Uterus (tissue), 3 donors: ENCODE measurements at regions not wholly inside any gene's neighbourhood (a gene's known extent, or its start where the extent isn't known, plus 50 kb on each side); places are given as distances from the start of the nearest gene placed in this dataset.

Experiments
- DNase-seq, 2 donors: peaks; one replicate each; pipeline ENCODE4 v3.0.0-alpha.2; 2019 to 2020
- H3K27ac ChIP-seq, 2 donors: fragments of 200-600 bp; sonication (generic); 1 replicate in 1 of 2; 2 replicates in 1 of 2; pipeline ENCODE4 v1.5.1; 2016 to 2018
- H3K27me3 ChIP-seq, 2 donors: fragments of 200-600 bp; sonication (generic); one replicate each; pipeline ENCODE4 v1.5.1; 2018 to 2019; ENCODE audit warnings: control low read depth in 1 of 2
- H3K36me3 ChIP-seq, 2 donors: fragments of 200-600 bp; sonication (generic); one replicate each; pipeline ENCODE4 v1.5.1; 2019; ENCODE audit warnings: control low read depth in 1 of 2
- H3K4me1 ChIP-seq, 2 donors: fragments of 200-600 bp; sonication (generic); one replicate each; pipeline ENCODE4 v1.5.1; 2018 to 2019; ENCODE audit warnings: control low read depth in 1 of 2
- H3K4me3 ChIP-seq, 2 donors: fragments of 200-600 bp; sonication (generic); 1 replicate in 1 of 2; 2 replicates in 1 of 2; pipeline ENCODE4 v1.5.1; 2018 to 2019; ENCODE audit warnings: mild to moderate bottlenecking in 1 of 2
- H3K9me3 ChIP-seq, 2 donors: fragments of 200-600 bp; sonication (generic); one replicate each; pipeline ENCODE4 v1.5.1; 2019; ENCODE audit warnings: control low read depth in 1 of 2
- POLR2A ChIP-seq, 2 donors: fragments of 450-650 bp; IDR thresholded peaks; one replicate each; pipeline ENCODE4 v1.6.1; 2016; ENCODE audit warnings: antibody characterized with exemption in 2 of 2, mild to moderate bottlenecking in 1 of 2, moderate library complexity in 1 of 2
- intact Hi-C: fragments of 100-400 bp; cut with DNase I; formaldehyde crosslinking; loops from one replicate; pipeline ENCODE4 v1.15.1; 2023; ENCODE audit warnings: low total_unique reads
- TF ChIP-seq, protein P1 (sequence below), 4 experiments: fragments of 200-600 bp in 2 of 4; fragments of 450-650 bp in 2 of 4; sonication (generic) in 2 of 4; IDR thresholded peaks; one replicate each; pipeline ENCODE4 v1.5.1; 2016 to 2019; ENCODE audit warnings: antibody characterized with exemption in 4 of 4, mild to moderate bottlenecking in 2 of 4, moderate library complexity in 1 of 4
- donor health status: DM: yes; HTN: yes; CAD: no.

- no peak for TF ChIP-seq POLR2A (IDR thresholded peaks at IDR 0.05)
- TF ChIP-seq, protein P1, sequence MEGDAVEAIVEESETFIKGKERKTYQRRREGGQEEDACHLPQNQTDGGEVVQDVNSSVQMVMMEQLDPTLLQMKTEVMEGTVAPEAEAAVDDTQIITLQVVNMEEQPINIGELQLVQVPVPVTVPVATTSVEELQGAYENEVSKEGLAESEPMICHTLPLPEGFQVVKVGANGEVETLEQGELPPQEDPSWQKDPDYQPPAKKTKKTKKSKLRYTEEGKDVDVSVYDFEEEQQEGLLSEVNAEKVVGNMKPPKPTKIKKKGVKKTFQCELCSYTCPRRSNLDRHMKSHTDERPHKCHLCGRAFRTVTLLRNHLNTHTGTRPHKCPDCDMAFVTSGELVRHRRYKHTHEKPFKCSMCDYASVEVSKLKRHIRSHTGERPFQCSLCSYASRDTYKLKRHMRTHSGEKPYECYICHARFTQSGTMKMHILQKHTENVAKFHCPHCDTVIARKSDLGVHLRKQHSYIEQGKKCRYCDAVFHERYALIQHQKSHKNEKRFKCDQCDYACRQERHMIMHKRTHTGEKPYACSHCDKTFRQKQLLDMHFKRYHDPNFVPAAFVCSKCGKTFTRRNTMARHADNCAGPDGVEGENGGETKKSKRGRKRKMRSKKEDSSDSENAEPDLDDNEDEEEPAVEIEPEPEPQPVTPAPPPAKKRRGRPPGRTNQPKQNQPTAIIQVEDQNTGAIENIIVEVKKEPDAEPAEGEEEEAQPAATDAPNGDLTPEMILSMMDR (IDR thresholded peaks at IDR 0.05) = no peak
- Histone ChIP-seq H3K4me3 (no peak overlapping the region), H3K27ac (no peak overlapping the region), H3K9me3 (no peaks in the 10 kb centered on the region), H3K27me3 (no peaks in the 10 kb centered on the region), H3K36me3 (no peaks in the 10 kb centered on the region), H3K4me1 (no peaks in the 10 kb centered on the region)
- intact Hi-C loops = no loop called here
- DNase-seq = no peak
Measured at GRCh38 chr12:98194591-98194990, 320.8 kb upstream of the TMPO start.

DNA sequence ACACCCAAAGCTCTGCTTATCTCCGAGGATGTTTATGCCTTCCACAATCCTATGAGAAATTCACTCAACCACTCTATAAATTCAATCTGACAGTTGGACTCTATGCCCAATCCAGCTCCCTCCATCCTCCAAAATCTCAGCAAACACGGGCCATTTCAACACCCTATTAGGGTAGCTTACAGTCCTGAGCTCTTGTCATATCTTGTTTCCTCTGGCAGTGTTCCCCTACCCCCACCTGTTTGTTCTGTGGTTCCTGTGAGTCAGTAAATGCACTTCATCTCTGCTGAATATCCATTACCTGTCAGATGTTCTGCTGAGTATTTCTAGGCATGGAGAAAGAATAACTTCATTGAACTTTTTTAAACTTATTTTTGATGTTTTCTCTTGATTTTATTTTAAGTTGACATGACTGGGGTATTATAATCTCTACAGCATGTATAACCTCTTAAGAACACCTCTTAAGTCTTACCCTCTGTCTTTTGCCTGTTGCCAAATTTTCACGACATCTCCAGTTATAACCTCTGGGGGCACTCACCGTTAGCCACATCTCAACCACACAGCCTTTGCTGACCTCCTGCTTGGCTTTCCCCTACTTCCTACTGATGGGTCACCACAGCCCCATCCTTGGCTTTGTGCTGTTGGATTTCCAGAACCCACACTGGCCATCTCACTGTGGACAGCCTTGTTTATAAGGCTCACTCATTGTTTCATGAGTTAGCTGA, 317.0 kb upstream of the TMPO start:
- intact Hi-C loops = no loop called here
- Histone ChIP-seq H3K27ac (no peak overlapping the region), H3K4me1 (no peaks in the 10 kb centered on the region), H3K9me3 (no peaks in the 10 kb centered on the region), H3K27me3 (no peaks in the 10 kb centered on the region), H3K4me3 (no peak overlapping the region), H3K36me3 (no peaks in the 10 kb centered on the region)
- TF ChIP-seq, protein P1 (IDR thresholded peaks at IDR 0.05) = no peak
- TF ChIP-seq POLR2A (IDR thresholded peaks at IDR 0.05) = no peak
- no peak for DNase-seq

DNA sequence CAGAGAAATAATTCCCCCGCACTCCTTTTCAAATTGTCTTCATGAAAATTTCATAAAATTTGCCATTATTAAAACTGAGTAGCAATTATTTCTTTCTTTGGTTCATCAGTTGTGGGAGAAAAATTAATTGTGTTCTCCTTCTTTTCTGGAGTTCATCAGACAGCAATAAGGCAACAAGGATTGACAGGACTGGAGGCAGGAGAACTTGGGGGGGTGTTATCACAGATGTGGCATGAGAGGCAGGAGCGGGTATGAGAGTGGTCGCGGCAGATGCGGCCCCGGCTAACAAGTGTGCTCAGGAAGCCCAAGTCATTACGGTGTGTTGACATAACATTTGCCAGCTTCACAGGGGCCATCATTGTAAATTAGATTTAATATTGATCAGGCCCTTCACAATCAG, 306.6 kb upstream of the TMPO start:
- DNase-seq = no peak
- no peaks in the 10 kb centered on the region for H3K9me3 ChIP-seq
- H3K4me3 ChIP-seq = no peak overlapping the region
- TF ChIP-seq, protein P1 (IDR thresholded peaks at IDR 0.05) = no peak
- TF ChIP-seq POLR2A (IDR thresholded peaks at IDR 0.05) = no peak
- intact Hi-C loops = no loop called here
- no peaks in the 10 kb centered on the region for H3K27me3 ChIP-seq
- no peak overlapping the region for H3K27ac ChIP-seq
- no peaks in the 10 kb centered on the region for H3K4me1 ChIP-seq
- no peaks in the 10 kb centered on the region for H3K36me3 ChIP-seq

GRCh38 chr12:98211909-98212695, 303.3 kb upstream of the TMPO start:
- no peaks in the 10 kb centered on the region for H3K27me3 ChIP-seq
- no peak for DNase-seq
- no peak overlapping the region for H3K27ac ChIP-seq
- no peak overlapping the region for H3K4me3 ChIP-seq
- no peaks in the 10 kb centered on the region for H3K9me3 ChIP-seq
- TF ChIP-seq, protein P1 (IDR thresholded peaks at IDR 0.05) = no peak
- TF ChIP-seq POLR2A (IDR thresholded peaks at IDR 0.05) = no peak
- H3K36me3 ChIP-seq = no peaks in the 10 kb centered on the region
- no peaks in the 10 kb centered on the region for H3K4me1 ChIP-seq
- intact Hi-C loops = no loop called here

- no peak for DNase-seq
- no peak overlapping the region for H3K27ac ChIP-seq
- H3K4me3 ChIP-seq = no peak overlapping the region
- H3K9me3 ChIP-seq = no peaks in the 10 kb centered on the region
- no peaks in the 10 kb centered on the region for H3K36me3 ChIP-seq
- no peaks in the 10 kb centered on the region for H3K4me1 ChIP-seq
- intact Hi-C loops = no loop called here
- TF ChIP-seq, protein P1 (IDR thresholded peaks at IDR 0.05) = no peak
- TF ChIP-seq POLR2A (IDR thresholded peaks at IDR 0.05) = no peak
- no peaks in the 10 kb centered on the region for H3K27me3 ChIP-seq
Measured at GRCh38 chr12:98213556-98213955, 301.8 kb upstream of the TMPO start.
